ENCODE measurements at regions not wholly inside any gene's neighbourhood (a gene's known extent, or its start where the extent isn't known, plus 50 kb on each side); places are given as distances from the start of the nearest gene placed in this dataset.

DNA sequence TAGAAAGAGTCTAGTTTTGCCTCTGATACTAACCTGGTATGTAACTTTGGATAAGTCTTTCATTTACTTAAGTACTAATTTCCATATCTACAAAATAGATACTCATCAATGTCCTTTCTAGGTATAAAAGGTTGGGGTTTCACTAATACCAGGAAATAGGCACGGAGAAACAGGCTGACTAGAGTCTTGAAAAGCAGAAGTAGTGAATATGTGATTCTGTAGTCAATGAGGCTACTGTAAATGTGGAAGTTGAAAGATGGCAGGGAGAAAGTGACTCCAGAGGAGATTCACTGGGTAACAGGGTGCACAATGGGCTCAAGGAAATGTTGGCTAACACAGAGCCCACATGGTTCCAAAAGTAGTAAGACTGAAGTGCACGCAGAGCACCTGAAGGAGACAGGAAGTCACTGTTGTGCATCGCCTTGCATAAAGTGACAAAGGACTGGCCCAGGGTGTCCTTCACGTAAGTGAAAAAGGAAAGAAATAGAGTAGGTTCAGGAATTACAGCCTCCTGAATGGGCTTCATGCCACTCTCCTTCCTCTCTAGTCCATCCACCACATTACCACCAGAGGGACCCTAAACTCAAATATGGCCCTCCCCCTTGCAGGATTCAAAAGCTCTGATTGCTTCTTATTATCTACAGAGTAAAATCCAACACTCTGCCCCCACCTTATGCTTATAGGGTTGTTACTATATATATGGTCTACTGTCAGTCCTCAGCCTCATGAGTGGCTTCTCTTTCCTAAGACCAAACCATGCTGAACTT is 288.0 kb upstream of the SMARCA2 start:
- ATAC-seq (ENCODE audit: low read depth) (no peak), DNase-seq (no peak)
- Mint-ChIP-seq H3K4me1 (no peaks in the 10 kb centered on the region), H3K27me3 (no peaks in the 10 kb centered on the region), H3K36me3 (no peaks in the 10 kb centered on the region), H3K9me3 (no peaks in the 10 kb centered on the region), H3K27ac (no peak overlapping the region), H3K4me3 (no peak overlapping the region)
- POLR2A ChIA-PET: no interaction called here

DNA sequence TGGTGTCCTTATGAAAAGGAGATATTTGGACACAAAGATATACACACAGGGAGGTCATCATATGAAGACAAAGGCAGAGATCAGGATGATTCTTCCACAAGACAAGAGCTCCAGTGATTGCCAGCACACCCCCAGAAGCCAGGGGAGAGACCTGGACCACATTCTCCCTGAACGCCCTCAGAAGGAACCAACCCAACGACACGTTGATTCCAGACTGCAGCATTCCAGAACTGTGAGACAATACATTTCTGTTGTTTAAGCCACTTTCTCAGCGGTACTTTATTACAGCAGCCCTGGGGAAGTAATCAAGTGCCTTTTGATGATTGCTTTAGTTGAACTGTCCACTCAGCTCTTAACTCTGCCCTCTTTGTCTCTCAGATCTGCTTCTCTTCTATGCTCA is 285.5 kb upstream of the SMARCA2 start:
- no peak overlapping the region for H3K4me3 Mint-ChIP-seq
- DNase-seq: no peak
- no peak for ATAC-seq (ENCODE audit: low read depth)
- no peaks in the 10 kb centered on the region for H3K36me3 Mint-ChIP-seq
- POLR2A ChIA-PET: no interaction called here
- H3K4me1 Mint-ChIP-seq: no peaks in the 10 kb centered on the region
- H3K27ac Mint-ChIP-seq: no peak overlapping the region
- no peaks in the 10 kb centered on the region for H3K27me3 Mint-ChIP-seq
- no peaks in the 10 kb centered on the region for H3K9me3 Mint-ChIP-seq

DNA sequence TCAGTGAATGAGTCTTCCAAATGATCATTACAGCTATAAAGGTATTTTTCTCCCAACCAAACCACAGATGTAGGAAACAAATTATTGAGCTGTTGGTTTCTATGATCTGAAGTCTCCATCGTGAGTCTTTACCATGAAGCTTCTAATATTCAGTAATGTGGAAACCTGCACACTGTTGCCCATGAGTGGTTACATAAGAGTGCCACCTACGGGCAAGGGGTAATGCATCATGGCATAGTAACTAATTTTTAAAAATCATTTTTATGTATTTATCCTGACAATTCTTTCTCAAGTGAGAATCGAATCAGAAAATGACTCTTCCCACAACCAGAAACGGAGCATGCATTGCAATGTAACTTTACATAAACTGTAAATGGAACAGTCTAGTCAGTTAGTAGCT is 282.5 kb upstream of the SMARCA2 start:
- Mint-ChIP-seq H3K4me3 (no peak overlapping the region), H3K4me1 (no peaks in the 10 kb centered on the region), H3K9me3 (no peaks in the 10 kb centered on the region), H3K27me3 (no peaks in the 10 kb centered on the region), H3K27ac (no peak overlapping the region), H3K36me3 (no peaks in the 10 kb centered on the region)
- ATAC-seq (ENCODE audit: low read depth) (no peak), DNase-seq (no peak)
- POLR2A ChIA-PET: no interaction called here

DNA sequence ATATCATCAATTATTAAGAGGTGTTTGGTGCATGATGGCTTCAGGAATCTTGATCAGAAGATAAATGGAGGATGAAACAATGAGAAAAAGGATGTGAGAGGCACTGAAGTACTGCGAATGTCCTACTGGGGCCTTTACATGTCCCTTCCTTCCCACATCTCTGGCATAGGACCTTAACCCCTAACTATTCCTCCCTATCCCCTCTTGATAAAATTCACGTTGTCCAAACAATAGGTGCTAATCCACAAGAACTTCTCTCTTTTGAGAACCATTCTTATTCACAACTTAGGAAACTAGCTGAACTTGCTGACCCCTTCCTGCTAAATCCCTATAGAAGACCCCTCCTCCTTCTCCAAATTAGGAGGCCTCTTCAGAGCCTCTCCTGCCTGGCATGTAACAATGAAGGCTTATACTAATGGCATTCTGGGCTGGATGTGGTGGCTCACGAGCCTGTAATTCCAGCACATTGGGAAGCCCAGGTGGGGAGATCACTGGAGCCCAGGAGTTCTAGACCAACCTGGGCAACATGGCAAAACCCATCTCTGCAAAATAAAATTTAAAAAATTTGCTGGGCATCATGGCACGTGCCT is 276.5 kb upstream of the SMARCA2 start:
- POLR2A ChIA-PET: no interaction called here
- Mint-ChIP-seq H3K36me3 (no peaks in the 10 kb centered on the region), H3K27me3 (peaks cover 2% of the 10 kb centered on the region), H3K4me3 (no peak overlapping the region), H3K9me3 (no peaks in the 10 kb centered on the region), H3K4me1 (no peaks in the 10 kb centered on the region), H3K27ac (no peak overlapping the region)
- ATAC-seq (ENCODE audit: low read depth) (no peak), DNase-seq (no peak)

DNA sequence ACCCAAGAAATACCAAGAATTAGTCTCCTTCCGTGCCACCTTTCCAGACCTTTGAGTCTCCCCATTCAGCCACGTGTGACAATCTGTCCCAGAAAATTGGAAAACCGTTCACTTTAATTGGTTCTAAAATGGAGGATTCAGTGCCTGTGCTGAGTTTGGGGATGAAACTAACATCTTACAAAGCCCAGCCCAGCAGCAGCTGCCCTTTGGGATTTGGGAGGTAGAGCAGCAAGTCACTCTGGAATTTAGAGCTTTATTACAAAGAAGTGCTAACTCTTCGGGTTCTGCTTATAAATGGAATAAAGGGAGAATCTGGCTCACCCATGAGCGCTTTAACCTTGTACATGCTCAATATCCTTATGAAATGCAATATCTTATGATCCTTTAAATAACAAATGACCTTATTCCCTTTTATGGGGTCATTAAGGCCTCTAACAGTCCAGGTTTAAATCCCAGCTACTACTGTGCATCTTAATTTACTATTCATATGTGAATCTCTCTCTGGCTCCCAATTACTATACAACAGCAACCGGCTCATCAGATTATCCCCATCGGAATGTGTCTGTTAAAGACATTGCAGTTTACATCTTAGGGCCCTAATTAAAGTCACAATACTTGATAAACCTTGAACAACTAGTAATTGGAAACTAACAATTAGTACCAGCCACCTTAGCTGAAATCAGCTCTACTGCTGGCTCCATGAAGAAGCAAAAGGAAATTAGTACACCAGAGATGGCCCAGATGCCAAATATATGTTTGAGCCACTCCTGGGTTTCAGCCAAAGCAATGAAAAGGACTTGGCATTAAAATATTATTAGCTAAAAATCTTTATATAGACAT is 271.8 kb upstream of the SMARCA2 start:
- Mint-ChIP-seq H3K4me1 (no peaks in the 10 kb centered on the region), H3K27ac (no peak overlapping the region), H3K4me3 (no peak overlapping the region), H3K27me3 (peaks cover 2% of the 10 kb centered on the region), H3K9me3 (no peaks in the 10 kb centered on the region), H3K36me3 (no peaks in the 10 kb centered on the region)
- DNase-seq (no peak), ATAC-seq (ENCODE audit: low read depth) (no peak)
- POLR2A ChIA-PET: no interaction called here

DNA sequence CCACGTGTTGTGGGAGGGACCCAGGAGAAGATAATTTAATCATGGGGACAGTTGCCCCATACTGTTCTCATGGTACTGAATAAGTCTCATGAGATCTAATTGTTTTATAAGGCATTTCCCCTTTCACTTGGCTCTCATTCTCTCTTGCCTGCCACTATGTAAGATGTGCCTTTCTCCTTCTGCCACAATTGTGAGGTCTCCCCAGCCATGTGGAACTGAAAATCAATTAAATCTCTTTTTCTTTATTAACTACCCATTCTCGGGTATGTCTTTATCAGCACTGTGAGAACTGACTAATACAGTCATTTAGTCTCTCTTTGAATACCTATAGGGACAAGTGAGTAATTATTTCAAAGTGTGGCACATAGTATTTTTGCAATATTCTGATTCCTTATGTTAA is 269.2 kb upstream of the SMARCA2 start:
- no peaks in the 10 kb centered on the region for H3K36me3 Mint-ChIP-seq
- POLR2A ChIA-PET: no interaction called here
- peaks cover 2% of the 10 kb centered on the region for H3K27me3 Mint-ChIP-seq

DNA sequence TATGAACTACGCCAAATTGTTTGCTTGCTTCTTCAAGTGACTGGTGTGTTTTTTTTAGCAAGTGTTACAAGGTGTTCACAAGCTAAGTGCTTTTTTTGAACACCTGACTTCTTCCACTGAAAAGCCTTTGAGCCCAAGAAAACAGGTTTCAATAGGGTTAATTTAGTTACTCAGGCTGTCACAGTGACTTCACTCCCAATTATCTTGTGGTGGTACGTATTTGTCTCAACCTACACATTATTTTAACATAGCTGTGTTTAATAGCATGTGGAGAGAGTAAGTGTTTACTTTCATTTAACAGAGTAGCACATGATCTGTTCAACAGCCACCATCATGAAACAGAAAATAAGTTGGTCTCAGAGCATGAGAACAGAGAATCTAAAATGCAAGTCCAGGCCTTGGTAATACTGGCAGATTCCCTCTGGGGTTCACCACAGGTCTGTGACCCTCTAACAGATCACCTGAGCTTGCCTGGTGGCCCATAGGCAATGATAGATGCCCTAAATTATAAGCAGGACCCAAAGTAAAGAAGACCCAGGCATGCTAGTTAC is 267.7 kb upstream of the SMARCA2 start:
- Mint-ChIP-seq H3K27ac (no peak overlapping the region), H3K36me3 (no peaks in the 10 kb centered on the region), H3K4me1 (no peaks in the 10 kb centered on the region), H3K27me3 (peaks cover 2% of the 10 kb centered on the region), H3K9me3 (peaks cover 3% of the 10 kb centered on the region), H3K4me3 (no peak overlapping the region)
- DNase-seq: no peak
- POLR2A ChIA-PET: no interaction called here
- no peak for ATAC-seq (ENCODE audit: low read depth)

More for the DNA sequence above, 269.2 kb upstream of the SMARCA2 start:
- no peak for DNase-seq
- H3K27ac Mint-ChIP-seq: no peak overlapping the region
- H3K4me3 Mint-ChIP-seq: no peak overlapping the region
- no peak for ATAC-seq (ENCODE audit: low read depth)
- H3K4me1 Mint-ChIP-seq: no peaks in the 10 kb centered on the region
- H3K9me3 Mint-ChIP-seq: peaks cover 3% of the 10 kb centered on the region

DNA sequence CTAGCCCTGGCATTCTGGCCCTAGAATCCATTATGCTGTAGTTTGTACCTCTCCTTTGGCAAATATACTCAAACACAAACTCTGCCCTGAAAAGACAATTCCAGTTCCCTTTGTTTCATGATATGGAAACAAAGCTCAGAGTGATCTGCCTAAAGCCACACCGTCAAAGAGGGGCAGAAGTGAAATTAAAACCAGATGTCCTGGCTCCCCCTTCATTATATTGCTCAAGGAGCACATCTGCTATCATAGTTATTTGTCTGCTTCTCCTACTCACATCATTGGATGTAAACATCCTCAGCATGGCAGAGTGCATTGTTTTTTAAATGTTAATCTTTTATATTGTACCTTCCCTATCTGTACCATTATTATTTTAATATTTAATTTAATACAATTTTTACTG is 266.7 kb upstream of the SMARCA2 start:
- Mint-ChIP-seq H3K27ac (no peak overlapping the region), H3K4me3 (no peak overlapping the region), H3K36me3 (no peaks in the 10 kb centered on the region), H3K4me1 (no peaks in the 10 kb centered on the region), H3K27me3 (peaks cover 2% of the 10 kb centered on the region), H3K9me3 (peaks cover 6% of the 10 kb centered on the region)
- DNase-seq: no peak
- POLR2A ChIA-PET: no interaction called here
- ATAC-seq (ENCODE audit: low read depth): no peak

DNA sequence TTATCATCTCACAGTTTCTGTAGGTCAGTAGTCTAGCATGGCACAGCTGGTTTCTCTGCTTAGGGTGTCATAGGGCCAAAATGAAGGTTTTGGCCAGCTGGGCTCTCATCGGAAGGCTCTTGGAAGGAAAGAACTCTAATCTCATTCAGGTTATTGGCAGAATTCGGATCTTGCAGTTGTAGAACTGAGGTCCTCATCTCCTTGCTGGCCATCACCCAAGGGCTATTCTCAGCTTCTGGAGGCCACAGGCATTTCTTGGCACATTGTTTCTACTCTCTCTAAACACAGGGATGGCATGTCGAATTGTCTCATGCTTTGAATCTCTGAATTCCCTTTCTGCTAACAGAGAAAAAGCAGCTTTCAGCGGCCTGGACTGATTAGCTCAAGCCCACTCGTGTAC is 258.0 kb upstream of the SMARCA2 start:
- no peaks in the 10 kb centered on the region for H3K4me1 Mint-ChIP-seq
- POLR2A ChIA-PET: no interaction called here

DNA sequence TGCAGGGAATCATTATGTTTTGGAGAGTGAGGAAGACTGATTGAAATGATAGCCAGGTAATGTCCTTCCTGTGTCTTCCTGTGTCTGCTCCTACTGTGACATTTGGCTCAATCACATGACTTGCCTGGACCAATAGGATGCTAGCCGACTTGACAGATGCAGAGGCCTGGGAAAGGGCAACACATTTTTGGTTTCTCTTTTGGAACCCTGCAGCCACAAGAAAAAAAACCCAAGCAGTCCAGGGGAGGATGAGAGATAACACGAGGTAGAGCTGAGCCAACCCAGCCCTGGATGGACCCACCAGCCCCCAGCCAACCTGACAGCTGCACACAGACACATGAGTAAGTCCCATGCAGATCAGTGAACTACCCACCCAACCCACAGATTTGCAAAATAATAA is 256.1 kb upstream of the SMARCA2 start:
- ATAC-seq (ENCODE audit: low read depth): no peak
- POLR2A ChIA-PET: no interaction called here
- H3K27me3 Mint-ChIP-seq: peaks cover 6% of the 10 kb centered on the region
- no peak for DNase-seq
- H3K4me3 Mint-ChIP-seq: no peak overlapping the region
- H3K9me3 Mint-ChIP-seq: peaks cover 4% of the 10 kb centered on the region
- H3K36me3 Mint-ChIP-seq: no peaks in the 10 kb centered on the region
- no peak overlapping the region for H3K27ac Mint-ChIP-seq
- no peaks in the 10 kb centered on the region for H3K4me1 Mint-ChIP-seq

More for the DNA sequence above, 258.0 kb upstream of the SMARCA2 start:
- DNase-seq (no peak), ATAC-seq (ENCODE audit: low read depth) (no peak)
- peaks cover 6% of the 10 kb centered on the region for H3K27me3 Mint-ChIP-seq
- H3K9me3 Mint-ChIP-seq: peaks cover 10% of the 10 kb centered on the region
- no peak overlapping the region for H3K4me3 Mint-ChIP-seq
- no peaks in the 10 kb centered on the region for H3K36me3 Mint-ChIP-seq
- H3K27ac Mint-ChIP-seq: no peak overlapping the region

DNA sequence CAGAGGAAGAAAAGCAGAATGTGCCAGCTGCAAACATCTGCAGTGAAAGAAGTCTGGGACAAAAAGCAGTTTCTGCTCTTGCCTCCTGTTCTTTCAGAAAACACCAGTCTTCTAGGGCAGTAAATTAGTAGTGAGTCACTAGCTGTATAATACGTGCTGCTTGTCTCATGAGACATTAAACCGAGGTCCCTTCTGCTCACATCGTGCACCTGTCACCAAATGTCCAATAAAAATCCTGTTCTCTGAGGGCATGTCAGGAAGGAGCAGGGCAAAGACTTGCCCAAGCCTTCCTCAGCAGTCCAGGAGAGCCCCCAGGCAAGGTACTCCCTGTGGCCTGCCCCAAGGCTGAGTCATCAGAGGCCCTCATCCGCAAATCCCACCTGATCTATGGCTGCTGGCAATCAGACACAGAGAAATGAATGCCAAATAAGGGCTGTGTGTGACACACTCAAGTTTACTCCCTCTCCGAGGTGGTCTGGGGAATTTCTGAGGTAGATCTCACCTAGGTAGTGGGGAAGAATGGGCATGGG is 255.3 kb upstream of the SMARCA2 start:
- H3K4me3 Mint-ChIP-seq: no peak overlapping the region
- DNase-seq (no peak), ATAC-seq (ENCODE audit: low read depth) (no peak)
- H3K9me3 Mint-ChIP-seq: peaks cover 4% of the 10 kb centered on the region
- H3K27me3 Mint-ChIP-seq: peaks cover 8% of the 10 kb centered on the region
- H3K27ac Mint-ChIP-seq: no peak overlapping the region
- H3K4me1 Mint-ChIP-seq: no peaks in the 10 kb centered on the region
- H3K36me3 Mint-ChIP-seq: no peaks in the 10 kb centered on the region
- POLR2A ChIA-PET: no interaction called here

DNA sequence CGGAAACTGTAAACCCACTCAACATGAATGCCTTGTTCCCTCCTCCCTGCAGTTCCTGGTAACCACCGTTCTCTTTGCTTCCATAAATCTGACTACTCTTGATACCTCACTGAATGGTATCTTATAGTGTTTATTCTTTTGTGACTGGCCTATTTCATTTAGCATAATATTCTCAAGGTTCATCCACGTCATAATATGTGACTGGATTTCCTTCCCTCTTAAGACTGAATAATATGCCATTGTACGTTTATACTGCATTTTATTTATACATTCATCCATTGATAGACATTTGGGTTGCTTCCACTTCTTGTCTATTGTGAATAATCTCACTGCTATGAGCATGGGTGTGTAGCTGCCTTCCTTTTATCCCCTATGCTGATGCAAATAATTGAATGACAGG is 253.3 kb upstream of the SMARCA2 start:
- no peaks in the 10 kb centered on the region for H3K4me1 Mint-ChIP-seq
- H3K27ac Mint-ChIP-seq: no peak overlapping the region
- H3K9me3 Mint-ChIP-seq: peaks cover 4% of the 10 kb centered on the region
- DNase-seq (no peak), ATAC-seq (ENCODE audit: low read depth) (no peak)
- no peak overlapping the region for H3K4me3 Mint-ChIP-seq
- H3K36me3 Mint-ChIP-seq: no peaks in the 10 kb centered on the region
- peaks cover 8% of the 10 kb centered on the region for H3K27me3 Mint-ChIP-seq
- POLR2A ChIA-PET: no interaction called here

DNA sequence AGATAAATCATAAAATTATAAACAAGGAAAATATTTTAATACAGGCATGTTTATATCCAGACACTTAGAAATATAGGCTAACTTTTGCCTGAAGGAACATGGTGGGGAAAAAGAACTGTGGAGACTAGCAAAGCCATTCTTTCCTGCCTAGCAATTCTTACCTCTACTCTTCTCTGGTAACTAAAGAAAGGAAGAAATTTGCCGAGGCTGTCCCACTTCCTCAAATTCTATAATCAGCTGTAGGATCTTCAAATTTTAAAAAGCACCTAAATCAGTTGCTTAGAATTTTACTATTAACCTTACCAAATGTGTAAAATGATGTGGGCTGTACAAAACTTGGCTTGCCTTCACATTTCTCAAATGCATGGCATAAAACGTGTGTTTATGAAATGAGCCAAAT is 249.1 kb upstream of the SMARCA2 start:
- POLR2A ChIA-PET: no interaction called here

More for the DNA sequence above, 249.1 kb upstream of the SMARCA2 start:
- Mint-ChIP-seq H3K27ac (no peak overlapping the region), H3K27me3 (peaks cover 13% of the 10 kb centered on the region), H3K9me3 (no peaks in the 10 kb centered on the region), H3K4me1 (no peaks in the 10 kb centered on the region), H3K36me3 (no peaks in the 10 kb centered on the region), H3K4me3 (no peak overlapping the region)
- DNase-seq (no peak), ATAC-seq (ENCODE audit: low read depth) (no peak)

Data from activated naive CD8-positive, alpha-beta T cell treated with anti-CD3 and anti-CD28 coated beads, Interleukin-2, amount 10 ng/mL, durations not matched to agents 7 days and 5 days (primary cell).